WTC11 (cell line): ENCODE measurements at regions not wholly inside any gene's neighbourhood (a gene's known extent, or its start where the extent isn't known, plus 50 kb on each side); places are given as distances from the start of the nearest gene placed in this dataset.

Experiments
- ATAC-seq: fragments of 200-7000 bp; cut with Tn5 transposase; 2 replicates; pipeline ENCODE4 v1.10.0; 2021; ENCODE audit warnings: mild to moderate bottlenecking, moderate library complexity
- CTCF ChIA-PET: fragments of 300-600 bp; sonication (Branson Sonifier 250); formaldehyde crosslinking; loops from one replicate; lab custom pipeline; 2021; ENCODE audit warnings: antibody characterized with exemption; lab: Charles Lee
- POLR2A ChIA-PET: fragments of 350-600 bp; sonication (Branson Sonifier 250); formaldehyde crosslinking; loops from one replicate; lab custom pipeline; 2021; ENCODE audit warnings: antibody characterized with exemption; lab: Charles Lee
- DNase-seq: peaks from one replicate; pipeline ENCODE4 v3.0.0; 2021; ENCODE audit warnings: low spot score
- H3K27ac Mint-ChIP-seq: 2 replicates; pipeline ENCODE4 v1.8.0; 2021; ENCODE audit warnings: mixed read lengths
- H3K27me3 Mint-ChIP-seq: 2 replicates; pipeline ENCODE4 v1.8.0; 2021; ENCODE audit warnings: low read depth, mild to moderate bottlenecking, moderate library complexity, mixed read lengths
- H3K36me3 Mint-ChIP-seq: 2 replicates; pipeline ENCODE4 v1.8.0; 2021; ENCODE audit warnings: mixed read lengths
- H3K4me1 Mint-ChIP-seq: 2 replicates; pipeline ENCODE4 v1.8.0; 2022; ENCODE audit warnings: mixed read lengths
- H3K4me3 Mint-ChIP-seq: 2 replicates; pipeline ENCODE4 v1.8.0; 2021; ENCODE audit warnings: mild to moderate bottlenecking, moderate library complexity, mixed read lengths
- H3K9me3 Mint-ChIP-seq: 2 replicates; pipeline ENCODE4 v1.8.0; 2021; ENCODE audit warnings: mixed read lengths
- CREM ChIP-seq: sonication (generic); formaldehyde crosslinking; IDR thresholded peaks from 2 replicates; pipeline ENCODE4 v1.8.1; 2022; ENCODE audit warnings: mild to moderate bottlenecking, missing genetic modification reagents, moderate library complexity
- ETV6 ChIP-seq: sonication (generic); formaldehyde crosslinking; IDR thresholded peaks from 2 replicates; pipeline ENCODE4 v1.8.1; 2022; ENCODE audit warnings: mild to moderate bottlenecking, missing genetic modification reagents
- FOXK1 ChIP-seq: sonication (generic); formaldehyde crosslinking; IDR thresholded peaks from 2 replicates; pipeline ENCODE4 v1.8.0; 2022; ENCODE audit warnings: mild to moderate bottlenecking, moderate library complexity, missing genetic modification reagents
- FOXP1 ChIP-seq: sonication (generic); formaldehyde crosslinking; IDR thresholded peaks from 2 replicates; pipeline ENCODE4 v1.8.0; 2022; ENCODE audit warnings: missing genetic modification reagents, mild to moderate bottlenecking, moderate library complexity, borderline replicate concordance
- GABPB1 ChIP-seq: sonication (generic); formaldehyde crosslinking; IDR thresholded peaks from 2 replicates; pipeline ENCODE4 v1.8.1; 2023; ENCODE audit warnings: mild to moderate bottlenecking, missing genetic modification reagents
- GTF2I ChIP-seq: fragments of 250-450 bp; sonication (Bioruptor Pico); conservative IDR thresholded peaks from 2 replicates; pipeline ENCODE4 v1.4.0; 2021; ENCODE audit warnings: mild to moderate bottlenecking
- JUN ChIP-seq: sonication (generic); formaldehyde crosslinking; IDR thresholded peaks from 2 replicates; pipeline ENCODE4 v1.8.0; 2023; ENCODE audit warnings: mild to moderate bottlenecking, missing genetic modification reagents
- NFYB ChIP-seq: sonication (generic); formaldehyde crosslinking; conservative IDR thresholded peaks from 2 replicates; pipeline ENCODE4 v1.8.0; 2022; ENCODE audit warnings: low read depth, missing genetic modification reagents
- OVOL2 ChIP-seq: fragments of 250-450 bp; sonication (Bioruptor Pico); IDR thresholded peaks from 2 replicates; pipeline ENCODE4 v1.9.0; 2021; ENCODE audit warnings: mild to moderate bottlenecking, borderline replicate concordance
- ZNF396 ChIP-seq: fragments of 250-450 bp; sonication (Bioruptor Pico); IDR thresholded peaks from 2 replicates; pipeline ENCODE4 v1.8.0; 2021; ENCODE audit warnings: mild to moderate bottlenecking, moderate library complexity, borderline replicate concordance
- TF ChIP-seq, protein P1 (sequence below): sonication (generic); formaldehyde crosslinking; conservative IDR thresholded peaks from 2 replicates; pipeline ENCODE4 v1.8.1; 2023; ENCODE audit warnings: mild to moderate bottlenecking, low read depth, missing genetic modification reagents, moderate library complexity
- TF ChIP-seq, protein P2 (sequence below): fragments of 250-450 bp; sonication (Bioruptor Pico); IDR thresholded peaks from 2 replicates; pipeline ENCODE4 v1.9.0; 2021; ENCODE audit warnings: mild to moderate bottlenecking
- TF ChIP-seq, protein P3 (sequence below): sonication (generic); formaldehyde crosslinking; IDR thresholded peaks from 2 replicates; pipeline ENCODE4 v1.8.0; 2023; ENCODE audit warnings: missing genetic modification reagents, mild to moderate bottlenecking, borderline replicate concordance
- TF ChIP-seq, protein P4 (sequence below): fragments of 250-450 bp; sonication (Bioruptor Pico); IDR thresholded peaks from 2 replicates; pipeline ENCODE4 v1.9.0; 2021; ENCODE audit warnings: mild to moderate bottlenecking
- TF ChIP-seq, protein P5 (sequence below): sonication (generic); formaldehyde crosslinking; IDR thresholded peaks from 2 replicates; pipeline ENCODE4 v1.8.1; 2022; ENCODE audit warnings: low read depth, missing genetic modification reagents, borderline replicate concordance
- TF ChIP-seq, protein P6 (sequence below): sonication (generic); formaldehyde crosslinking; IDR thresholded peaks from 2 replicates; pipeline ENCODE4 v1.8.1; 2023; ENCODE audit warnings: mild to moderate bottlenecking, missing genetic modification reagents, borderline replicate concordance
- TF ChIP-seq, protein P7 (sequence below): sonication (generic); formaldehyde crosslinking; IDR thresholded peaks from 2 replicates; pipeline ENCODE4 v1.8.0; 2022; ENCODE audit warnings: missing genetic modification reagents

DNA sequence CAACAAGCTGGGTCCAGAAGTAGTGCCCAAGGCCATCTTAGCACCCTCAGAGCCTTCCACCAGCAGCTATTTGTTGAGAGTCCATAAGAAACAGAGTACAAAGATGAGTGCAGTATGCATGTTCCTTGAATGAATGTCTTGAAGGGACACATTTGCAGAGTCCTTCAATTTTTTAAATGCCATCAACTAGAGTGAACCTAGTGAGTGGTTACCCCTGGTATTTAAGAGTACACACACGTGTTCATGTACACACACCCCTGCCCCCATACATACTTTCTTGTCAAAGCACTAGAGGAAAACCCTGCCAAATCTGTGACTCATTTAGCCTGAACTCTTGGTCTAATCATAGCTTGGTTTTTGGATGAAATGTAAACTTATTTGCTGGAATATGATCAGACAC lies 84.5 kb upstream of the GALNT15 start (continued):
- TF ChIP-seq, protein P1, sequence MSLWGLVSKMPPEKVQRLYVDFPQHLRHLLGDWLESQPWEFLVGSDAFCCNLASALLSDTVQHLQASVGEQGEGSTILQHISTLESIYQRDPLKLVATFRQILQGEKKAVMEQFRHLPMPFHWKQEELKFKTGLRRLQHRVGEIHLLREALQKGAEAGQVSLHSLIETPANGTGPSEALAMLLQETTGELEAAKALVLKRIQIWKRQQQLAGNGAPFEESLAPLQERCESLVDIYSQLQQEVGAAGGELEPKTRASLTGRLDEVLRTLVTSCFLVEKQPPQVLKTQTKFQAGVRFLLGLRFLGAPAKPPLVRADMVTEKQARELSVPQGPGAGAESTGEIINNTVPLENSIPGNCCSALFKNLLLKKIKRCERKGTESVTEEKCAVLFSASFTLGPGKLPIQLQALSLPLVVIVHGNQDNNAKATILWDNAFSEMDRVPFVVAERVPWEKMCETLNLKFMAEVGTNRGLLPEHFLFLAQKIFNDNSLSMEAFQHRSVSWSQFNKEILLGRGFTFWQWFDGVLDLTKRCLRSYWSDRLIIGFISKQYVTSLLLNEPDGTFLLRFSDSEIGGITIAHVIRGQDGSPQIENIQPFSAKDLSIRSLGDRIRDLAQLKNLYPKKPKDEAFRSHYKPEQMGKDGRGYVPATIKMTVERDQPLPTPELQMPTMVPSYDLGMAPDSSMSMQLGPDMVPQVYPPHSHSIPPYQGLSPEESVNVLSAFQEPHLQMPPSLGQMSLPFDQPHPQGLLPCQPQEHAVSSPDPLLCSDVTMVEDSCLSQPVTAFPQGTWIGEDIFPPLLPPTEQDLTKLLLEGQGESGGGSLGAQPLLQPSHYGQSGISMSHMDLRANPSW (CRISPR knock-in tag) = no peak
- TF ChIP-seq, protein P2, sequence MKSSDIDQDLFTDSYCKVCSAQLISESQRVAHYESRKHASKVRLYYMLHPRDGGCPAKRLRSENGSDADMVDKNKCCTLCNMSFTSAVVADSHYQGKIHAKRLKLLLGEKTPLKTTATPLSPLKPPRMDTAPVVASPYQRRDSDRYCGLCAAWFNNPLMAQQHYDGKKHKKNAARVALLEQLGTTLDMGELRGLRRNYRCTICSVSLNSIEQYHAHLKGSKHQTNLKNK = no peak
- TF ChIP-seq GABPB1 (CRISPR knock-in tag) (no peak), ZNF396 (CRISPR knock-in tag) (no peak), CREM (CRISPR knock-in tag) (no peak), JUN (CRISPR knock-in tag) (no peak), ETV6 (CRISPR knock-in tag) (no peak)
- TF ChIP-seq, protein P3, sequence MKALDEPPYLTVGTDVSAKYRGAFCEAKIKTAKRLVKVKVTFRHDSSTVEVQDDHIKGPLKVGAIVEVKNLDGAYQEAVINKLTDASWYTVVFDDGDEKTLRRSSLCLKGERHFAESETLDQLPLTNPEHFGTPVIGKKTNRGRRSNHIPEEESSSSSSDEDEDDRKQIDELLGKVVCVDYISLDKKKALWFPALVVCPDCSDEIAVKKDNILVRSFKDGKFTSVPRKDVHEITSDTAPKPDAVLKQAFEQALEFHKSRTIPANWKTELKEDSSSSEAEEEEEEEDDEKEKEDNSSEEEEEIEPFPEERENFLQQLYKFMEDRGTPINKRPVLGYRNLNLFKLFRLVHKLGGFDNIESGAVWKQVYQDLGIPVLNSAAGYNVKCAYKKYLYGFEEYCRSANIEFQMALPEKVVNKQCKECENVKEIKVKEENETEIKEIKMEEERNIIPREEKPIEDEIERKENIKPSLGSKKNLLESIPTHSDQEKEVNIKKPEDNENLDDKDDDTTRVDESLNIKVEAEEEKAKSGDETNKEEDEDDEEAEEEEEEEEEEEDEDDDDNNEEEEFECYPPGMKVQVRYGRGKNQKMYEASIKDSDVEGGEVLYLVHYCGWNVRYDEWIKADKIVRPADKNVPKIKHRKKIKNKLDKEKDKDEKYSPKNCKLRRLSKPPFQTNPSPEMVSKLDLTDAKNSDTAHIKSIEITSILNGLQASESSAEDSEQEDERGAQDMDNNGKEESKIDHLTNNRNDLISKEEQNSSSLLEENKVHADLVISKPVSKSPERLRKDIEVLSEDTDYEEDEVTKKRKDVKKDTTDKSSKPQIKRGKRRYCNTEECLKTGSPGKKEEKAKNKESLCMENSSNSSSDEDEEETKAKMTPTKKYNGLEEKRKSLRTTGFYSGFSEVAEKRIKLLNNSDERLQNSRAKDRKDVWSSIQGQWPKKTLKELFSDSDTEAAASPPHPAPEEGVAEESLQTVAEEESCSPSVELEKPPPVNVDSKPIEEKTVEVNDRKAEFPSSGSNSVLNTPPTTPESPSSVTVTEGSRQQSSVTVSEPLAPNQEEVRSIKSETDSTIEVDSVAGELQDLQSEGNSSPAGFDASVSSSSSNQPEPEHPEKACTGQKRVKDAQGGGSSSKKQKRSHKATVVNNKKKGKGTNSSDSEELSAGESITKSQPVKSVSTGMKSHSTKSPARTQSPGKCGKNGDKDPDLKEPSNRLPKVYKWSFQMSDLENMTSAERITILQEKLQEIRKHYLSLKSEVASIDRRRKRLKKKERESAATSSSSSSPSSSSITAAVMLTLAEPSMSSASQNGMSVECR (CRISPR knock-in tag) = no peak
- TF ChIP-seq, protein P4, sequence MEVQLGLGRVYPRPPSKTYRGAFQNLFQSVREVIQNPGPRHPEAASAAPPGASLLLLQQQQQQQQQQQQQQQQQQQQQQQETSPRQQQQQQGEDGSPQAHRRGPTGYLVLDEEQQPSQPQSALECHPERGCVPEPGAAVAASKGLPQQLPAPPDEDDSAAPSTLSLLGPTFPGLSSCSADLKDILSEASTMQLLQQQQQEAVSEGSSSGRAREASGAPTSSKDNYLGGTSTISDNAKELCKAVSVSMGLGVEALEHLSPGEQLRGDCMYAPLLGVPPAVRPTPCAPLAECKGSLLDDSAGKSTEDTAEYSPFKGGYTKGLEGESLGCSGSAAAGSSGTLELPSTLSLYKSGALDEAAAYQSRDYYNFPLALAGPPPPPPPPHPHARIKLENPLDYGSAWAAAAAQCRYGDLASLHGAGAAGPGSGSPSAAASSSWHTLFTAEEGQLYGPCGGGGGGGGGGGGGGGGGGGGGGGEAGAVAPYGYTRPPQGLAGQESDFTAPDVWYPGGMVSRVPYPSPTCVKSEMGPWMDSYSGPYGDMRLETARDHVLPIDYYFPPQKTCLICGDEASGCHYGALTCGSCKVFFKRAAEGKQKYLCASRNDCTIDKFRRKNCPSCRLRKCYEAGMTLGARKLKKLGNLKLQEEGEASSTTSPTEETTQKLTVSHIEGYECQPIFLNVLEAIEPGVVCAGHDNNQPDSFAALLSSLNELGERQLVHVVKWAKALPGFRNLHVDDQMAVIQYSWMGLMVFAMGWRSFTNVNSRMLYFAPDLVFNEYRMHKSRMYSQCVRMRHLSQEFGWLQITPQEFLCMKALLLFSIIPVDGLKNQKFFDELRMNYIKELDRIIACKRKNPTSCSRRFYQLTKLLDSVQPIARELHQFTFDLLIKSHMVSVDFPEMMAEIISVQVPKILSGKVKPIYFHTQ (CRISPR knock-in tag) = no peak
- TF ChIP-seq, protein P5, sequence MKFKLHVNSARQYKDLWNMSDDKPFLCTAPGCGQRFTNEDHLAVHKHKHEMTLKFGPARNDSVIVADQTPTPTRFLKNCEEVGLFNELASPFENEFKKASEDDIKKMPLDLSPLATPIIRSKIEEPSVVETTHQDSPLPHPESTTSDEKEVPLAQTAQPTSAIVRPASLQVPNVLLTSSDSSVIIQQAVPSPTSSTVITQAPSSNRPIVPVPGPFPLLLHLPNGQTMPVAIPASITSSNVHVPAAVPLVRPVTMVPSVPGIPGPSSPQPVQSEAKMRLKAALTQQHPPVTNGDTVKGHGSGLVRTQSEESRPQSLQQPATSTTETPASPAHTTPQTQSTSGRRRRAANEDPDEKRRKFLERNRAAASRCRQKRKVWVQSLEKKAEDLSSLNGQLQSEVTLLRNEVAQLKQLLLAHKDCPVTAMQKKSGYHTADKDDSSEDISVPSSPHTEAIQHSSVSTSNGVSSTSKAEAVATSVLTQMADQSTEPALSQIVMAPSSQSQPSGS (CRISPR knock-in tag) = no peak

DNA sequence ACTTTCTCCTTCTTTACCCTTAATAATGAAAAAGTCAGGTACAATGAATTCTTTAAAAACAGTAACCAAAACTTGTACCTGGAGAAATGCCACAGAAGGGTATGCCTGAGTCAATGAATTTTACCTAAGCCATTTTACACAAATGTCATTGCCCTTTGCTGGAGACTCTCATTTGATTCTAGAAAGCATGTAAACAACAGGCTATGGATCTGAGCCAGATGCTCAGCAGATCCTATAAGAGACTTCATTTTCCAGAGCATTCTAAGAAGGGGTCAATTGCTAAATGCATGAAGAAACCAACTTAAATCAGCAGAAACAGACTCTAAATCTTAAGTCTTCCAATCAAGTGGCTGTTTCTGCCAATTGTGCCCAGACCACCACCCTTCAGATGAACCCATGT lies 83.8 kb upstream of the GALNT15 start:
- no peak for ATAC-seq
- no peaks in the 10 kb centered on the region for H3K36me3 Mint-ChIP-seq
- H3K27me3 Mint-ChIP-seq = peaks cover 2% of the 10 kb centered on the region; the same call in 1 of the 2 replicates
- 0 out of 2 replicates have a peak, but pooled peaks cover under 1% of the 10 kb centered on the region for H3K9me3 Mint-ChIP-seq
- DNase-seq = no peak
- ChIA-PET POLR2A (no interaction called here), CTCF (no interaction called here)
- no peaks in the 10 kb centered on the region for H3K4me1 Mint-ChIP-seq
- H3K27ac Mint-ChIP-seq = no peak overlapping the region
- H3K4me3 Mint-ChIP-seq = no peak overlapping the region
- TF ChIP-seq JUN (CRISPR knock-in tag) (no peak), GTF2I (CRISPR knock-in tag) (no peak), FOXP1 (CRISPR knock-in tag) (no peak), NFYB (no peak), FOXK1 (CRISPR knock-in tag) (no peak), OVOL2 (CRISPR knock-in tag) (no peak)
- TF ChIP-seq, protein P6, sequence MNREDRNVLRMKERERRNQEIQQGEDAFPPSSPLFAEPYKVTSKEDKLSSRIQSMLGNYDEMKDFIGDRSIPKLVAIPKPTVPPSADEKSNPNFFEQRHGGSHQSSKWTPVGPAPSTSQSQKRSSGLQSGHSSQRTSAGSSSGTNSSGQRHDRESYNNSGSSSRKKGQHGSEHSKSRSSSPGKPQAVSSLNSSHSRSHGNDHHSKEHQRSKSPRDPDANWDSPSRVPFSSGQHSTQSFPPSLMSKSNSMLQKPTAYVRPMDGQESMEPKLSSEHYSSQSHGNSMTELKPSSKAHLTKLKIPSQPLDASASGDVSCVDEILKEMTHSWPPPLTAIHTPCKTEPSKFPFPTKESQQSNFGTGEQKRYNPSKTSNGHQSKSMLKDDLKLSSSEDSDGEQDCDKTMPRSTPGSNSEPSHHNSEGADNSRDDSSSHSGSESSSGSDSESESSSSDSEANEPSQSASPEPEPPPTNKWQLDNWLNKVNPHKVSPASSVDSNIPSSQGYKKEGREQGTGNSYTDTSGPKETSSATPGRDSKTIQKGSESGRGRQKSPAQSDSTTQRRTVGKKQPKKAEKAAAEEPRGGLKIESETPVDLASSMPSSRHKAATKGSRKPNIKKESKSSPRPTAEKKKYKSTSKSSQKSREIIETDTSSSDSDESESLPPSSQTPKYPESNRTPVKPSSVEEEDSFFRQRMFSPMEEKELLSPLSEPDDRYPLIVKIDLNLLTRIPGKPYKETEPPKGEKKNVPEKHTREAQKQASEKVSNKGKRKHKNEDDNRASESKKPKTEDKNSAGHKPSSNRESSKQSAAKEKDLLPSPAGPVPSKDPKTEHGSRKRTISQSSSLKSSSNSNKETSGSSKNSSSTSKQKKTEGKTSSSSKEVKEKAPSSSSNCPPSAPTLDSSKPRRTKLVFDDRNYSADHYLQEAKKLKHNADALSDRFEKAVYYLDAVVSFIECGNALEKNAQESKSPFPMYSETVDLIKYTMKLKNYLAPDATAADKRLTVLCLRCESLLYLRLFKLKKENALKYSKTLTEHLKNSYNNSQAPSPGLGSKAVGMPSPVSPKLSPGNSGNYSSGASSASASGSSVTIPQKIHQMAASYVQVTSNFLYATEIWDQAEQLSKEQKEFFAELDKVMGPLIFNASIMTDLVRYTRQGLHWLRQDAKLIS (CRISPR knock-in tag) = no peak
- TF ChIP-seq, protein P7, sequence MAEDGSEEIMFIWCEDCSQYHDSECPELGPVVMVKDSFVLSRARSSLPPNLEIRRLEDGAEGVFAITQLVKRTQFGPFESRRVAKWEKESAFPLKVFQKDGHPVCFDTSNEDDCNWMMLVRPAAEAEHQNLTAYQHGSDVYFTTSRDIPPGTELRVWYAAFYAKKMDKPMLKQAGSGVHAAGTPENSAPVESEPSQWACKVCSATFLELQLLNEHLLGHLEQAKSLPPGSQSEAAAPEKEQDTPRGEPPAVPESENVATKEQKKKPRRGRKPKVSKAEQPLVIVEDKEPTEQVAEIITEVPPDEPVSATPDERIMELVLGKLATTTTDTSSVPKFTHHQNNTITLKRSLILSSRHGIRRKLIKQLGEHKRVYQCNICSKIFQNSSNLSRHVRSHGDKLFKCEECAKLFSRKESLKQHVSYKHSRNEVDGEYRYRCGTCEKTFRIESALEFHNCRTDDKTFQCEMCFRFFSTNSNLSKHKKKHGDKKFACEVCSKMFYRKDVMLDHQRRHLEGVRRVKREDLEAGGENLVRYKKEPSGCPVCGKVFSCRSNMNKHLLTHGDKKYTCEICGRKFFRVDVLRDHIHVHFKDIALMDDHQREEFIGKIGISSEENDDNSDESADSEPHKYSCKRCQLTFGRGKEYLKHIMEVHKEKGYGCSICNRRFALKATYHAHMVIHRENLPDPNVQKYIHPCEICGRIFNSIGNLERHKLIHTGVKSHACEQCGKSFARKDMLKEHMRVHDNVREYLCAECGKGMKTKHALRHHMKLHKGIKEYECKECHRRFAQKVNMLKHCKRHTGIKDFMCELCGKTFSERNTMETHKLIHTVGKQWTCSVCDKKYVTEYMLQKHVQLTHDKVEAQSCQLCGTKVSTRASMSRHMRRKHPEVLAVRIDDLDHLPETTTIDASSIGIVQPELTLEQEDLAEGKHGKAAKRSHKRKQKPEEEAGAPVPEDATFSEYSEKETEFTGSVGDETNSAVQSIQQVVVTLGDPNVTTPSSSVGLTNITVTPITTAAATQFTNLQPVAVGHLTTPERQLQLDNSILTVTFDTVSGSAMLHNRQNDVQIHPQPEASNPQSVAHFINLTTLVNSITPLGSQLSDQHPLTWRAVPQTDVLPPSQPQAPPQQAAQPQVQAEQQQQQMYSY (CRISPR knock-in tag) = no peak
